Activated CD4-positive, alpha-beta T cell treated with anti-CD3 and anti-CD28 coated beads for 24 hours (primary cell): ENCODE measurements at regions not wholly inside any gene's neighbourhood (a gene's known extent, or its start where the extent isn't known, plus 50 kb on each side); places are given as distances from the start of the nearest gene placed in this dataset.

Experiments used
- DNase-seq, 2 donors: peaks; one replicate each; pipeline ENCODE4 v3.0.0-alpha.2; 2020; ENCODE audit warnings: low read depth in 2 of 2

DNA sequence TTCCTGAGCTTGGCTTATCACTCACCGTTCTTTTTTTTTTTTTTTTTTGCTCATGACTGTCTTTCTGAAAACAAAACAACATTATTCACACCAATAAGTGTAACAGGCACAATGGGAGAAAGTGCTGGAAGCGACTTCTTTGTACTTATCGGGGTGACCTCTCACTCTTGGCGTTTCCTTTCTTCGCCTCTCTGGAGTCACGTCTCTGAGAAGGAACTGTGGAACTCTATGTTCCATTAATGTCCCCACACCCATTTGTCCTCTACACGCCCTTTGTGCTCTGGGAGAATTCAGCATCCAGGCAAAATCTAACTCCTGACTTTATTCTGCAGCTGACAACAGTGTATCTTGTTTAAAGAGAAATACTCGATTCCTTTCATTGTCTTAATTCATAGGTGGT is 70.8 kb upstream of the FAM204A start:
- DNase-seq = no peak

DNA sequence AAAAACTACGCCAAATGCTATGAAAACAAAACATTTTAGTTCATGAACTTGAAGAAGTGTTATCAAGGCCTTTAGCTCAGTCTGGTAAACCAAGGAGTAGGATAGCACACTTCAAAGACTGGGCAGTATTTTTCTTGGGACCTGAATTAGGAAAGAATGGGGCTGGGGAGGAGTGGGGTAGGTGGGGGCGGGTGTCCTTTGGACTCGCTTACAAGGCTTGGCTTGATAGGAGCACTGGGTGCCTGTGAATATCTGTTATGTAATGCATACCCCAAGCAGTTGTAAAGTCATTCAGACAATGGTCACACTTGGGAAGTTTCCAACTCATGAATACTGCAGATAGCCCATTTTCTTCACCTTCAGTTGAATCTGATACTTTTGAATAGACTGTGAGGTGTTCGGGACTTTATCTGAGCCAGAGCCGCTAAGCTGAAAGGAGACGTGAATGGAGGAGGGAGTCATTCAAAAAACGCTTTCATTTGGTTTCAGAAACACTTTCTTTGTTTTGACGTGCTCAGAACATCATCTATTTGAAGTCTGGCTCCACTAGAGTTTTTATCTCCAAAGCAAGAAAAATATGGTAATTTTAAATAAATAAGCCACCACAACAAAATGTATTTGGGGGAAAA is 70.1 kb upstream of the FAM204A start:
- no peak for DNase-seq

DNA sequence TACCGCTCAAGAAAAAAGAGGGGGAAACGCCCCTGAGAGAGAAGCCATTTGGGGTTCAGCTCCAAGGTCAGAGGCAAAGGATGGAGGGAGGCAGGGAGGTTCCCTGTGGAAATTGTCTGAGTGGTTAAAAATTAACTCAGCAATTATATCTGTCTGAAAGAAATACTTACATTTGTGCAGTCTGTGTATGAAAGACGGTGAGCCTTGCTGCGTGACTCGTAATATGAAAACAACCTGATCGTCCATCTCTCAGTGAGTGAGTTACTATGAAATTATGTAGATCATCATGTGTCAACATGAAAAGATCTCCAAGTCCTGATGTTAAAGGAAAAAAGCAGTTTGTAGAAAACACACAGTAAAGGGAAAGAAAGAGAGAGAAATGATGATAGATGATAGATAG is 67.2 kb upstream of the FAM204A start:
- no peak for DNase-seq

DNA sequence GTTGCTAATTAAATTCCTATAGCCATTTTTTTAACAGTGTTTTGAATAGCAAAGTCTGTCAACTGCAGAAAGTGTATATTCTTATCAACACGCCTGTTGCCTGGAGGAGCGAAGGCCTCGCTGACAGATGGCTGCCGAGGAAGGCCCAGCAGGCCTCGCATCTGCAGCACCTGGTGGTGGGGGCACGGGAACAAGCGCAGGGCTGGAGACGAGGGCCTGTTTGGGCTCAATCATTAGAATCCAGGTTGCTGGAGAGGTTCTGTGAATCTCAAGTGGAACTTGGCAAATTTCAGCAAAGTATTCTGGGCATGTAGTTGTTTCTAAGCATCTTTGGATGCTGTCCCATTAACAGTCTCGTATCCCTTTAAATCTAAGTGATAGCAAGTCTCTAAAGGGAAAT is 66.1 kb upstream of the FAM204A start:
- DNase-seq = no peak

DNA sequence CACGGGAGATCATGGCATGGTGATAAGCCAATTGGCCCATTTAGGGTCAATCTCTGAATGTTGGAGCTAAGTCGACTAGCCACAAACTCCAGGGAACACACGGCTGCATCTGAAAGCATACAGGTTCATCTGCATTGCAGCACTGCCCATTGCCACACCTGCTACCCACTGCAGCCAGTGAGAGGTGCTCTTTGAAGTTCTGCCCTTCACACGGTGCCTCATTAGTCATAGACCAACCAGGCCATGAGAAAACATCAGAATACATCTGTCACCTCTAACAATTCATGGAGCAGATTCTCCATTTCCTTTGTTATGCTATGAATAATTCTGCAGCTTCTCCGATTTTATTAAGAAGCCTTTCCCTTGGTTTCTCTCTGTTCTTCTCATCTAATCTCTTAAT is 65.7 kb upstream of the FAM204A start:
- no peak for DNase-seq

DNA sequence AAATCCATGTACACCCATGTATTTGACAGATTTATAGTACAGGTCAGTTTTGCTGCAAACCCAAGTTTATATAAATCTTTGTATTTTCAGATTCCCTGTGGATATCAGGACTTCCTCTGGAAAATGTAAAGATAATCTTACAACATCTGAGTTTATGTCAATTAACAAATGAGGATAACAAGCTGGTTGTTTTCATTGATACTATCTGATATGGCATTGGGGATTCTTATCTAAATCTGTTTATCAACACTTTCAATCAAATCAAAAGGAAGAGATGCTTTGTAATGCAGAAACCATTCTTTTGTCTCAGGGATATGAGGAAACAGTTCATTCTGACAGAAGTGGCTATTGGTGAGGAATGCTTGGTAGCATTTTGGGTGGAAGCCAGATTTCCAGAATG is 64.9 kb upstream of the FAM204A start:
- no peak for DNase-seq

DNA sequence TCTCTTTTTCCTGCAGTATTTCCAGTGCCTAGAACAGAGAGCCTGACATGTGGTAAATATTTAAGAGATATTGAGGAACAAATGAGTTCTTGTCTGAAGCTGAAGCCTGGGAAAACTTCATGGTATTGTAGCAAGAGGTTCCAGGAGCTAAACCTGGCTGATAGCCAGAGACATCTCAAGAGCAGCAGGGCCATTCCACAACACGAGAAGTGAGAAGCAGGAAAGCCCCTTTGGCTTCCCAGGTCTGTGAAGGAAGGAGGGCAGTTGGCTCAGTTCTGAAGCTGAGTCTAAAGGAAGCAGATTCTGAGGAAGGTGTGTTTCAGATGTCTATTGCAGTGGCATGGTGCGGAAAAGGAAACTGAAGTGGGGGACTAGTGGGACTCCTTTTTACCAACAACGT is 63.8 kb upstream of the FAM204A start:
- no peak for DNase-seq

DNA sequence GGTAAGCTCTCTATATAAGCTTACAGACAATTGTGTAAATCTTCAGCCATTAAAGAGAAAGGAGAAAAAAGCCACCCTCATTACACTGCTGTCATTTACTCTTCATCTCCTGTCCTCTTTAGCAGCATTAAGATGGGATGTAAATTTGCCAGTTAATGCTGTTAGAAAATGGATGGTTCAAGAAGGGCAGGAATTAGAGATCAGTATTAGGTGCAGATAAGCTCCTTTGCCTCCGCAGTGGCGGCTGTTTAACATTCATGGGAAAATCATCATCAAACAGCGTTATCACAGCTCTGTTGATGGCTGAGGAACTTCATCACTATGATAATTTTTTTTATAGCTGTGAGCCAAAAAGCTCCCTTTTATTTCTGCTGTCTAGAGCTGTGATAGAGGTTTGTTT is 61.8 kb upstream of the FAM204A start:
- DNase-seq = no peak

DNA sequence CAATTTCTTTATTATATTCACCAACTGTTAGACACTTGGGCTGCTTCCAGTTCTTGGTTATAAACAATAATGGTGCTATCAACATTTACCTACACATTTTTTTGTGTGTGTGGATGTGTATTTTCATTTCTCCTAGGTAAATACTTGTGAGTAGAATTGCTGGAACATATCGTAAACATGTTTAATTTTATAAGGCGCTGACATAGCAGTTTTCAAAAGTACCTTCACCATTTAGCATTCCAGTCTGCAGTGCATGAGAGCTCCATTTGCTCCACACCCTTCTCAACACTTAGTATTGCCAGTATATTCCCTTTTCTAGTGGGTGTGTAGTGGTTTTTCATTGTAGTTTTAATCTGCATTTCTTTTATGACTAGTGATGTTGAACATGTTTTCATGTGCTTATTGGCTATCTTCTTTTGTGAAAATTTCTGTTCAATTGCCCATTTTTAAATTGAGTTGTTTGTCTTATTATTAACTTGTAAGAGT is 59.6 kb upstream of the FAM204A start:
- DNase-seq = no peak

DNA sequence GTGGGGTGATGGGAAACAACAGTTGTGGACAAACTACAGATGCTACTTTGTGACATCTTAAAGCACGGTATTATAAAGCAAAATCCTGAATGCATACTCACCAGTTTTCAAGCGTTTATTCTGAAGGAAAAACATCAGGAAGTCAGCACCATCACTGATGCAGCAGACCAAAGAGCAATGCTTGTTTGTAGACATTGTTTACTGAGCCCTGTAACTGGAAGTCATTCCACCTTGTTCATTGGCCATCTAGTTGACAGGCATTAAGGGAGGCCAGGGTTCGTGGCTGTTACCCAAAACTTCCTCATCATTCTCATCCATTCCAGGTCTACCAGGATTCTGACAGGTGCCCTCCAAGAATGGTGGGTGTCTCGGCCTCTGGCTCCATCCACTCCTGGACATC is 55.3 kb upstream of the FAM204A start:
- no peak for DNase-seq

DNA sequence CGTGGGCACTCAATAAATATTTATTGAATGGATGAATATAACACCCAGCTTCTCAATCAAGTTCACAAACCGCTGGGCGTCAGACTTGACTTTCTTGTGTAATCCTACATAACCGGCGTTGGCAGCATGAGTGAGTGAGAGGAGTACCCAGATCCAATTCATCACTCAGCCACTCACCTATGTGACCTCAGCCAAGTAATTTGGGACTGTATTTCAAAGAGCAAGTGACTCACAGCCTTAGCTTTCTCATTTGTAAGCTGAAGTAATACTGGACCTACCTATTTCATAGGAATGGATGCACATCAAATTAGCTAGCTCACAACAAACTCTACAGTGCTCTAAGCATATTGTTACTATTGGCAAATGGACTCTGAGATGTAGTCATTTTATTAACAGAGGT is 53.8 kb upstream of the FAM204A start:
- DNase-seq = no peak

DNA sequence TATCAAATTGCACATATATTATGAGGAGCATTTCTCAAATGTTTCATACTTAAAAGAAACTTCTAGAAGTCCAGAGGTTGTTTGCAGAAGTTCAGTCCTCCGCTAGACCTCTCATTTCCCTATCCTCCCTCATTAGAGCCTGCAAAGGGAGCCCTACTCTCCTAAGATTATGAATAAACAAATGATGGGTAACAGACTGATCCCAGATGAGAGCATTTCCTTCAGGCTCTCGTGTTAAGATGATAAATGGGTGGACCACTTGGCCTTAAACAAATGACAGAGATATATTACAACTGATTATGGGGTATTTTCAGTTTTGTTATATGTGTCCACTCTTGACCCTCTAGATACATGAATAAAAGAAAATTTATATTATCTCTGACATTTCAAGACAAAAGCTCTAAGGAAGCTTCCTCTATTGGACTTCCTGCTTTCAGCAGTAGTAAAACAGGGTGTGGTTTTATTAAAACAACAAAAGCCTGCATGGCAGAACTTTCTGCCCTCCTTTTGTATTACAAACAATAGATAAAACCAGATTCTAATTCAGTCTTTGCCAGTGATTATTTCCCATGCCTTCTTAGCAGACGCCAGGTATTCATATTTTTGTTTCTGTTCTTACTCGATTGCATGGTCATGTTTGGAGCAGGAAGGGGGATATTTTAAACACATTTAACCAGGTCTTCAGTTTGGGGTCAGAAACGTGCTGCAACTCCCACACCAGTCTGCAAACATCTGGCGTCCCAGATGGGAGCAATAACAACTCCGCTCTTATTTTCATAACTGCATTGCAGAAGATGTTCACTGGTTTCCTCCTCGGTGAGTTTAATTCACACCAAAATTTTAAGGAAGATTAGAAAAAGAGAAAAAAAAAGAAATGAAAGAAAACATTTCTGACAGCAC is 52.4 kb upstream of the FAM204A start:
- DNase-seq = no peak

DNA sequence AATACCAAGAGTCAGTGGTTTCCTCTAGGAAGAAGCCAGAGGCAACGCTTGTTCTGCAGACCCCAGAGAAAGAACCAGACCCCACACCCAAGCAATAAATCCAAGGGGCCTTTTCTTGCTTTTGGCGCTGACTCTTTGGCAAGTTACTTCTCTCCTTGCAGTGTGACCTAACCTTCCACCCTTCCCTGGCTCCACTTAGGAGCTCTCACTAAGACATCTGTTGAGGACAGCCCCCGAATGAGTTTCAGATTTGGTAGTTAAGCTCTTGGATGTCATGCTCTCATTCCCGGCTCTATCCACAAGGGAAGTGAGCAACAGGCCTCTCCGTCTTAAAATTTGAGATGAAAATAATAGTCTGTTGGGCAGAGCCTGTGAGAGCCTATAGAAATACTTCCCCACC is 50.6 kb upstream of the FAM204A start:
- no peak for DNase-seq
